ENCODE measurements at regions not wholly inside any gene's neighbourhood (a gene's known extent, or its start where the extent isn't known, plus 50 kb on each side); places are given as distances from the start of the nearest gene placed in this dataset.

DNA sequence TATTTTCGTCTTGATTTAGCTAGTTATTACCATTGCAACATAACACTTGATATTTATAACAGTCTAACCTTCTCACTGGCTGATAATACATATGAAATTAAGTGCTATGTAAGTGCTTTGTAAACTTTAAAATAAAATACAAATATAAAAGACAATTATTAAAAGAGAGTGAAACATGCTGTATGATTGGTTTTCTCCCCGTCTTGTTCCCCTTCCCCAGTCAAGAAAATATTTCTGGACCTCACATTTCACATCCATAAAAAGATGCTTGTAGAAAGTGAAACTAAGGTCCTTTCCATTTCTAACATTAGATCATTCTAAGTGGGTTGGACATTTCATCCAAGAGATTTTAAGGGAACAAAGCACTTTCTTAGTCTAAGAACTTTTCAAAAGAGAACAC is 310.2 kb upstream of the LRATD1 start:
- Histone ChIP-seq H3K36me3 (ENCODE audit: control insufficient read depth, insufficient read depth, low read length) (no peaks in the 10 kb centered on the region), H3K79me2 (ENCODE audit: control insufficient read depth, insufficient read depth, low read length) (no peaks in the 10 kb centered on the region), H3K9me1 (ENCODE audit: control insufficient read depth, insufficient read depth, low read length) (no peaks in the 10 kb centered on the region), H3K27me3 (ENCODE audit: control insufficient read depth in 2 of 2, insufficient read depth in 2 of 2, low read length in 2 of 2) (no peaks in the 10 kb centered on the region), H3K9me3 (replicated peaks; ENCODE audit: control insufficient read depth, insufficient read depth, low read depth, low read length) (no peaks in the 10 kb centered on the region), H3K27ac (ENCODE audit: extremely low read depth, low read depth, low read length) (no peak overlapping the region), H4K20me1 (replicated peaks; ENCODE audit: control insufficient read depth, insufficient read depth, low read length) (no peaks in the 10 kb centered on the region), H3K4me2 (ENCODE audit: insufficient read depth, low read length) (no peak overlapping the region), H3K9ac (ENCODE audit: insufficient read depth in 1 of 2, low read depth in 2 of 2, low read length in 2 of 2) (no peak overlapping the region), H3K4me1 (replicated peaks in 1 of 2; ENCODE audit: control insufficient read depth in 2 of 2, insufficient read depth in 2 of 2, low read length in 2 of 2) (no peaks in the 10 kb centered on the region), H2AFZ (ENCODE audit: low read depth, low read length) (no peak overlapping the region), H3K4me3 (no peak overlapping the region)
- in situ Hi-C loops (cut with MboI) = no loop called here
- 0% methylated on average over 2 of the region's 2 CpGs for WGBS (ENCODE audit: insufficient coverage, low coverage, missing lambda C conversion rate)
- ATAC-seq = no peak
- intact Hi-C loops (cut with micrococcal nuclease) = no loop called here
- ChIA-PET POLR2A (no interaction called here), CTCF (ENCODE audit: low intra/inter-chr PET ratio) (no interaction called here)
- no peak for FAIRE-seq
- no TSS peak for BruUV-seq (replicated peaks)
- DNase-seq (ENCODE audit: extremely low read depth in 1 of 4, low spot score in 3 of 4) = no peak
- TF ChIP-seq HDAC3 (IDR thresholded peaks at IDR 0.05; ENCODE audit: borderline replicate concordance, partially characterized antibody) (no peak), NR3C1 (CRISPR knock-in tag; IDR thresholded peaks at IDR 0.05) (no peak), CXXC5 (CRISPR knock-in tag; IDR thresholded peaks at IDR 0.05) (no peak), SUPT5H (IDR thresholded peaks at IDR 0.05) (no peak)

DNA sequence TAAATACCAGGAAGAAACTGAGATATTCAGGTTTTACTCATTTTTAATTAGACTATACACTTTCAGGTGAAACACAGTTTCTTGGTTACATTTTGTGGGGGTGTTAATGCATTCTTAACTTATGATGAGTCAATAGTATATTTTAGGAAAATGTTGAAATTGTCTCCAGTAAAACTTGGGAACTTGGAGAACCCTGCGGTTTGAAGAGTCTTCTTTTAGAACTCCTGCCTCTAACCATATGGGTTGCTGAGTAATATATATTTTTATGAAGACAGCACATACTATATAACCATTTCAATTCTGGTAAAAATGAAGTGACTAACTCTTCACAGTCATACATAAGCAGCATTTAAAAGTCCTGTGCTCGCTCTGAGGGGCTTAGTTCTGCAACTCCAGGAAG is 308.2 kb upstream of the LRATD1 start:
- ChIA-PET CTCF (ENCODE audit: low intra/inter-chr PET ratio) (no interaction called here), POLR2A (no interaction called here)
- Histone ChIP-seq H3K4me2 (ENCODE audit: insufficient read depth, low read length) (no peak overlapping the region), H3K4me1 (replicated peaks in 1 of 2; ENCODE audit: control insufficient read depth in 2 of 2, insufficient read depth in 2 of 2, low read length in 2 of 2) (no peaks in the 10 kb centered on the region), H4K20me1 (replicated peaks; ENCODE audit: control insufficient read depth, insufficient read depth, low read length) (no peaks in the 10 kb centered on the region), H2AFZ (ENCODE audit: low read depth, low read length) (no peak overlapping the region), H3K27me3 (ENCODE audit: control insufficient read depth in 2 of 2, insufficient read depth in 2 of 2, low read length in 2 of 2) (no peaks in the 10 kb centered on the region), H3K9me1 (ENCODE audit: control insufficient read depth, insufficient read depth, low read length) (no peaks in the 10 kb centered on the region), H3K9me3 (replicated peaks; ENCODE audit: control insufficient read depth, insufficient read depth, low read depth, low read length) (no peaks in the 10 kb centered on the region), H3K36me3 (ENCODE audit: control insufficient read depth, insufficient read depth, low read length) (no peaks in the 10 kb centered on the region), H3K79me2 (ENCODE audit: control insufficient read depth, insufficient read depth, low read length) (no peaks in the 10 kb centered on the region), H3K27ac (ENCODE audit: extremely low read depth, low read depth, low read length) (no peak overlapping the region), H3K4me3 (no peak overlapping the region), H3K9ac (ENCODE audit: insufficient read depth in 1 of 2, low read depth in 2 of 2, low read length in 2 of 2) (no peak overlapping the region)
- intact Hi-C loops (cut with micrococcal nuclease) = no loop called here
- in situ Hi-C loops (cut with MboI) = no loop called here
- FAIRE-seq (no peak), ATAC-seq (no peak), DNase-seq (ENCODE audit: extremely low read depth in 1 of 4, low spot score in 3 of 4) (no peak)
- WGBS (ENCODE audit: insufficient coverage, low coverage, missing lambda C conversion rate) = 0% methylated on average over 2 of the region's 2 CpGs
- BruUV-seq (replicated peaks) = no TSS peak
- no peak for TF ChIP-seq TAF9B (IDR thresholded peaks at IDR 0.05; ENCODE audit: partially characterized antibody)
- no peak for TF ChIP-seq ZNF717 (CRISPR knock-in tag; IDR thresholded peaks at IDR 0.05)
- TF ChIP-seq, protein P1, sequence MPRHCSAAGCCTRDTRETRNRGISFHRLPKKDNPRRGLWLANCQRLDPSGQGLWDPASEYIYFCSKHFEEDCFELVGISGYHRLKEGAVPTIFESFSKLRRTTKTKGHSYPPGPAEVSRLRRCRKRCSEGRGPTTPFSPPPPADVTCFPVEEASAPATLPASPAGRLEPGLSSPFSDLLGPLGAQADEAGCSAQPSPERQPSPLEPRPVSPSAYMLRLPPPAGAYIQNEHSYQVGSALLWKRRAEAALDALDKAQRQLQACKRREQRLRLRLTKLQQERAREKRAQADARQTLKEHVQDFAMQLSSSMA (CRISPR knock-in tag; IDR thresholded peaks at IDR 0.05) = no peak
- TF ChIP-seq HMG20B (CRISPR knock-in tag; IDR thresholded peaks at IDR 0.05) = no peak
- TF ChIP-seq, protein P2, sequence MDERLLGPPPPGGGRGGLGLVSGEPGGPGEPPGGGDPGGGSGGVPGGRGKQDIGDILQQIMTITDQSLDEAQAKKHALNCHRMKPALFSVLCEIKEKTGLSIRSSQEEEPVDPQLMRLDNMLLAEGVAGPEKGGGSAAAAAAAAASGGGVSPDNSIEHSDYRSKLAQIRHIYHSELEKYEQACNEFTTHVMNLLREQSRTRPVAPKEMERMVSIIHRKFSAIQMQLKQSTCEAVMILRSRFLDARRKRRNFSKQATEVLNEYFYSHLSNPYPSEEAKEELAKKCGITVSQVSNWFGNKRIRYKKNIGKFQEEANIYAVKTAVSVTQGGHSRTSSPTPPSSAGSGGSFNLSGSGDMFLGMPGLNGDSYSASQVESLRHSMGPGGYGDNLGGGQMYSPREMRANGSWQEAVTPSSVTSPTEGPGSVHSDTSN (CRISPR knock-in tag; IDR thresholded peaks at IDR 0.05; ENCODE audit: low read depth) = no peak
- TF ChIP-seq, protein P2 (tag; conservative IDR thresholded peaks at IDR 0.05; ENCODE audit: low read depth) = no peak
- no peak for TF ChIP-seq CBX3 (IDR thresholded peaks at IDR 0.05; ENCODE audit: borderline replicate concordance in 1 of 2, low read length in 2 of 2)
- TF ChIP-seq NCOR1 (IDR thresholded peaks at IDR 0.05) = no peak
